ENCODE measurements at regions not wholly inside any gene's neighbourhood (a gene's known extent, or its start where the extent isn't known, plus 50 kb on each side); places are given as distances from the start of the nearest gene placed in this dataset.

- TF ChIP-seq POLR2A (IDR thresholded peaks at IDR 0.05) (no peak), CTCF (IDR thresholded peaks at IDR 0.05) (no peak)
- intact Hi-C loops (cut with DNase I) = no loop called here
- Histone ChIP-seq H3K27me3 (no peaks in the 10 kb centered on the region), H3K36me3 (no peaks in the 10 kb centered on the region), H3K4me3 (replicated peaks in 1 of 3) (no peak overlapping the region), H3K27ac (no peak overlapping the region), H3K9me3 (no peaks in the 10 kb centered on the region), H3K4me1 (no peaks in the 10 kb centered on the region)
- no peak for DNase-seq
Measured at GRCh38 chr6:101326411-101326810, 67.1 kb upstream of the GRIK2 start.

GRCh38 chr6:101341926-101342325 is 51.6 kb upstream of the GRIK2 start:
- DNase-seq = no peak
- no peaks in the 10 kb centered on the region for H3K36me3 ChIP-seq
- intact Hi-C loops (cut with DNase I) = no loop called here
- H3K27ac ChIP-seq = no peak overlapping the region
- 68 to 73% methylated on average over 1 of the region's 1 CpG for WGBS, 2 donors
- no peaks in the 10 kb centered on the region for H3K4me1 ChIP-seq
- H3K27me3 ChIP-seq = no peaks in the 10 kb centered on the region
- no peaks in the 10 kb centered on the region for H3K9me3 ChIP-seq
- no peak overlapping the region for H3K4me3 ChIP-seq (replicated peaks in 1 of 3)
- TF ChIP-seq CTCF (IDR thresholded peaks at IDR 0.05) (no peak), POLR2A (IDR thresholded peaks at IDR 0.05) (no peak)

All from thyroid gland (tissue), 4 donors.